NCI-H82 (cell line): ENCODE measurements at regions not wholly inside any gene's neighbourhood (a gene's known extent, or its start where the extent isn't known, plus 50 kb on each side); places are given as distances from the start of the nearest gene placed in this dataset.

Source experiments
- DNase-seq: peaks from one replicate; lab custom pipeline; 2025; lab: John Stamatoyannopoulos, UW

GRCh38 chr21:28344985-28345384 lies 647.7 kb downstream of the LTN1 start:
- DNase-seq = no peak

- DNase-seq = no peak
Measured at GRCh38 chr21:28342212-28342810, 650.4 kb downstream of the LTN1 start.

- no peak for DNase-seq
Measured at GRCh38 chr21:28339403-28339802, 653.3 kb downstream of the LTN1 start.

- DNase-seq = no peak
Measured at GRCh38 chr21:28338701-28339305, 653.9 kb downstream of the LTN1 start.

- peak; percentile 36 for DNase-seq
Measured at GRCh38 chr21:28337315-28337714, 655.4 kb downstream of the LTN1 start.

GRCh38 chr21:28336314-28336713 lies 656.4 kb downstream of the LTN1 start:
- DNase-seq = peak; percentile 8

- no peak for DNase-seq
Measured at GRCh38 chr21:28334407-28334806, 658.3 kb downstream of the LTN1 start.

GRCh38 chr21:28333578-28334075 lies 659.0 kb downstream of the LTN1 start:
- DNase-seq = no peak

GRCh38 chr21:28332796-28333195 lies 659.9 kb downstream of the LTN1 start:
- no peak for DNase-seq

GRCh38 chr21:28325618-28326017 lies 667.1 kb downstream of the LTN1 start:
- DNase-seq = peak; percentile 5

GRCh38 chr21:28324690-28325089 lies 668.0 kb downstream of the LTN1 start:
- no peak for DNase-seq

GRCh38 chr21:28317177-28317950 lies 675.3 kb downstream of the LTN1 start:
- no peak for DNase-seq

- no peak for DNase-seq
Measured at GRCh38 chr21:28311411-28312190, 681.1 kb downstream of the LTN1 start.

- DNase-seq = no peak
Measured at GRCh38 chr21:28310711-28311110, 682.0 kb downstream of the LTN1 start.

- no peak for DNase-seq
Measured at GRCh38 chr21:28310171-28310685, 682.4 kb downstream of the LTN1 start.

GRCh38 chr21:28309596-28309995 lies 683.1 kb downstream of the LTN1 start:
- DNase-seq = no peak

- no peak for DNase-seq
Measured at GRCh38 chr21:28308516-28308915, 684.2 kb downstream of the LTN1 start.

- no peak for DNase-seq
Measured at GRCh38 chr21:28299946-28300345, 692.7 kb downstream of the LTN1 start.

- no peak for DNase-seq
Measured at GRCh38 chr21:28298251-28298672, 694.4 kb downstream of the LTN1 start.

GRCh38 chr21:28294051-28294450 lies 698.6 kb downstream of the LTN1 start:
- DNase-seq = no peak

GRCh38 chr21:28283641-28284490 lies 708.8 kb downstream of the LTN1 start:
- DNase-seq = no peak
